ENCODE measurements at regions not wholly inside any gene's neighbourhood (a gene's known extent, or its start where the extent isn't known, plus 50 kb on each side); places are given as distances from the start of the nearest gene placed in this dataset.
"Not testable (repeated sequence)": the region's sequence is repeated elsewhere in the genome, so short reads cannot be mapped to it uniquely, and the experiment has no call there.

DNA sequence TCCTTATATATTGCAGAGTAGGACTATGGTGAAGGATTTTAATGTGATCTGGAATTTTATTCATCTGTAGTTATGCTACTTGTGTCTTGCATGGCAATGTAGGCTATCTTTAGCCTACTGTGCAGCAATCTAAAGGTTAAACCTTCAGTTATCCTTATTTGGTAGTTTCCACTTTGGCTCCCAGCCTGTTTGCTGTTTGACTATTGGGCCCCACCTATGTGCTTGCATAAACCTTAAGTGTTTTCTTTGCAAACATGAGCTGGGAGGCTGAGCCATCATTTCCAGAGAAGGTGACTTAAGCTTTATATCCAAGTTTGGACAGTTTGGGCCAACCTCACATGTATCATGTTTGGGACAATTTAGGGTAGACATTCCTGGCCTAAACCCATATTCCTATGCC is 537.5 kb downstream of the BTBD3 start:
- DNase-seq (ENCODE audit: low read depth in 2 of 2) = no peak

DNA sequence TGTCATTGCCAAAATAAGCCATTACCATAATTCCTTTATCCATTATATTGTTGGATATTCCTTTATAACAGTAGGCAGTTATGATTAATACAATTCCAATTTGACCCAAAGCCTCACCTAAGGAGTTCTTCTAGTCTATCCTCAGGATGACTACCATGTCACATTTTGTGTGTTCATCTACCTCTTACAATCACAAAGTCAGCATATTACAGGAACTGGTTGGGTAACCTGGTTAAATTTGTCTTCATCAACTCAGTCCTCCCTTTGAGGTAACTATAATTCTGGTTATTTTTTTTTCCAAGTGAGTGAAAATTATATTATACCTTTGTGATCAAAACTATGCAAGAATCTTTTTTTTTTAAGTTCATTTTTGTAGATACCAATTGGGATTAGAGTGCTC is 540.5 kb downstream of the BTBD3 start:
- no peak for DNase-seq (ENCODE audit: low read depth in 2 of 2)

DNA sequence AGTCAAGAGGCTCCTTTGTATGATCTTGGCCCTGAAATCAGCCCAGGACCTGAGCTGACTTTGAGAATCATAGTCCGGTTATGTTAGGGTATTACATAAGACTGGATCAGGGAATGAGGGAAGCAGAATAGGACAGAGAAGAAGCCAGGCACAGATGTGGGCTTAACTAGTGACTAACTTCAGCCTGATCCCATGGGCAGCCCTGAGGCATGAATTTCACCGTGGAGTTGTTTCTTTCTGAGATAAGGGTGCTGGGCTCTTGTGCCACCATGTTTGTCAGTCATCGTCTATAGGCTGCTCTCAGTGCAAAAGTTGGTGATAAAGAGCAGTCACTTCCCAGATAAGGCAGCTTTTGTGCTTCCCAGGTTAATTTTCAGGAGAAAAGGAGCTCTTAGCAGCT is 544.7 kb upstream of the SPTLC3 start:
- DNase-seq (ENCODE audit: low read depth in 2 of 2) = no peak

DNA sequence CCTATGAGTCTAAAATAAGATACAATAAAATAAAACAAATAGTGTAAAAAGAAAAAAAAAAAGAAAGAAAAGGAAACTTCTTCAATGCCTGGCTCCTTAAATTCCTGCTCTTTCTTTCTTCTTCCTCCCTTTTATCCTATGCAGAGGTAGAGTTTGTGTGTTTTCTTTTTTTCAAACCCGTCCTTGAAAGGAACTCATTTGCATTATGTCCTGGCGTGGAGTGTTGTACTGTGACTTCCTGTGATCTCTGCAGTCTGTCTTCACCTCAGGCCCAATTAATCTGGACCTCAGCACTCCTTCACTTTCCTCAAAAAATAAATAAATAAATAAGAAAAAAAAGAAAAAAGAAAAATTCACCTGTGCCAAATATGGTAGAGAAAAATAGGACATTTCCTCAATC is 541.9 kb upstream of the SPTLC3 start:
- DNase-seq (ENCODE audit: low read depth in 2 of 2) = no peak

DNA sequence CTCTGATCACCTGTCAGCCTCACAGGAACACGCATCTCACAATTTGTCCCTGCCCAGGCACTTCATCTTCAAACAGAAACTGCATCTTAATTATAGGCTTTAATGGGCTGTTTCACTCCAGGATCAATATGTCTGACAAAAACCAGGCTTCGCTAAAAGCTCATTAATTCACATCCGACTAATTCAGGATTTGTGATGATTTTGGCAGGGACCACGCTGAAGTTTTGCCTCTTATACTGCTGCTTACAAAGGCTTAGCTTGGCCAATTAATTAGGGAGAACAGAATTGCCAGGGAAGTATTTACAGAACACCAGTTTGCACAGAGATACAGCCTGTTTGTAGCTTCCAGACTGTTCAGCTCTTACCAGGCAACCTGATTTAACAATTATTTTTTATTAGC is 541.0 kb upstream of the SPTLC3 start:
- no peak for DNase-seq (ENCODE audit: low read depth in 2 of 2)

DNA sequence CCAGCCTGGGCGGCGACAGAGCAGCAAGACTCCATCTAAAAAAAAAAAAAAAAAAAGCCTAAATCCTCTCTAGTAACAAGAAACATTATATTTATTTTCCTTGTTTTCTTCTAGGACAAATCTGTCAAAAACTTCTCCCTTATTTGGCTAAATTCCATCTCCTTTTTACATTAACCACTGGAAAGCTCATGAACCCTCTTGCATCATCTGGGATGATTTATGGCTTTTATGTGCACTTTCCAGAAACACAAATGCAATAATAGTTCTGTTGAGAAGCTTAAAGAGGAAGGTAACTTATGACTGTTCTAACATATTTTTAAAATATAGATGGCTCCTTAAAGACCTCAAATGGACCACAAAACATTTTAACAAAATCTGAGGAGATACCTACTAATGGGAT is 526.1 kb upstream of the SPTLC3 start:
- DNase-seq (ENCODE audit: low read depth in 2 of 2) = no peak

DNA sequence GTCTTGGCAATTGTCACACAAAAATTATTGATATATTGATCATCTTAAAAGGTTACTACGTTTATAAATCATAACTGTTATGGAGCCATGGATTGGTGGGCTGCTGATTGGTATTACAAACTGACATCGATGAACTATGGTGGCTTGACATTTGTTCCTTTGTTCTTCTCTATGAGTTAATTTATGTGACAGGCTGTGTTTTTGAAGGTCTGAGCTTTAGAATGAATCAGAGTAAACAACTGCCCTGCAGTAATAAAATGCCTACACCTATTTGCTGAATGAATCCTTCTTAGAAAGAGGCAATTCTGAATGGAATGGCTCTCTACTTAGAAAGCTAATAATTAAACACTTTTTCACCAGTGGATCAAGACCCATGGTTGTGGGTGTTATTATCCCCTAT is 506.3 kb upstream of the SPTLC3 start:
- no peak for DNase-seq (ENCODE audit: low read depth in 2 of 2)

GRCh38 chr20:12504779-12505178 is 504.0 kb upstream of the SPTLC3 start:
- DNase-seq (ENCODE audit: low read depth in 2 of 2) = no peak

DNA sequence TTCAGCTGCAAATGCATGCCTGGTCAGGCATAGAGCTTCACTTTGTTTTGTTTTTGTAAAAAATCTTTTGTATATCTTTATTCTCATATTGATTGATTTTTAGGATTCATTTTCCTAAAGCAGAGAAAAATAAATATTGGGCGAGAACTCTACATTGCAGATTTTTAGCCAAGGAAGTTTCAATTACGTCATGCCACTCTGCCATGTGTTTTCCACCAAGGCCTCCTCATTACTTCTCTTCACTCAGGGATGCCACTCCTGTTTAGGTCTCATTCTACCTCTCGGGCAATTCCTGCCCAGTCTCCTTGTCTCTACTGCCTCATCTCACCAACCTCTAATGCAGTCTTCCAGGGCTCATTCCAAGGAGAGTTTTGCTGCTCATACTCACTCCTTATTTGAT is 497.3 kb upstream of the SPTLC3 start:
- no peak for DNase-seq (ENCODE audit: low read depth in 2 of 2)

DNA sequence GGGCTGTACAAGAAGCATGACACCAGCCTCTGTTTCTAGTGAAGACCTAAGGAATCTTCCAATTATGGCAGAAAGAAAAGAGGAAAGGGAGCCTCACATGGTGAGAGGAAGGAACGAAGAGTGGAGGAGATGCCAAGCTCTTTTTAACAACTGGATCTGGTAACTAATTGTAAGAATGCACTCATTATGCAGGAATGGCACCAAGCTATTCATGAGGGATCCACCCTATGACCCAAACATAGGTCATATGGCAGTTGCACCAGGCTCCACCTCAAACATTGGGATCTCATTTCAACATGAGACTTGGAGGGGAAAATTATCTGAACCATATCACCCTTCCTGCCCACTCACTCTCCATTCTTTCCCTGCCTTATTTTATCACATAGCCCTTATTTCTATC is 496.0 kb upstream of the SPTLC3 start:
- no peak for DNase-seq (ENCODE audit: low read depth in 2 of 2)

DNA sequence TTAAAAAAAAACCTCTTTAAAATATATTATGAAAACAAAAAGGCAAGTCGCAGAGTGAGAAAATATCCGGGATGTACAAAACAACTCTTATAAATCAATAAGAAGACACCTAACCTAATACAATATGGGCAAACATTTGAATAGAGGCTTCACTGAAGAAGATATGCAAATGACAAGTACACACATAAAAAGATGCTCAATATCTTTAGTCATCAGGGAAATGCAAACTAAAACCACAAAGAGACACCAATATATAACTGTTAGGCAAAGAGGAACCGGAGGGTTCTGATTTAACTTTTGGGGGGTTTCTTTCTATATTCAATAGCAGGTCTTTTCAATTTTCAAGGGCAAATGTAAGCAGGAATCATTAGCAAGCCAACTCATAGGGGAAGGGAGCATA is 480.7 kb upstream of the SPTLC3 start:
- DNase-seq (ENCODE audit: low read depth in 2 of 2) = no peak

- DNase-seq (ENCODE audit: low read depth in 2 of 2) = no peak
Measured at GRCh38 chr20:12528591-12529041, 480.2 kb upstream of the SPTLC3 start.

- no peak for DNase-seq (ENCODE audit: low read depth in 2 of 2)
Measured at GRCh38 chr20:12531626-12532025, 477.1 kb upstream of the SPTLC3 start.

DNA sequence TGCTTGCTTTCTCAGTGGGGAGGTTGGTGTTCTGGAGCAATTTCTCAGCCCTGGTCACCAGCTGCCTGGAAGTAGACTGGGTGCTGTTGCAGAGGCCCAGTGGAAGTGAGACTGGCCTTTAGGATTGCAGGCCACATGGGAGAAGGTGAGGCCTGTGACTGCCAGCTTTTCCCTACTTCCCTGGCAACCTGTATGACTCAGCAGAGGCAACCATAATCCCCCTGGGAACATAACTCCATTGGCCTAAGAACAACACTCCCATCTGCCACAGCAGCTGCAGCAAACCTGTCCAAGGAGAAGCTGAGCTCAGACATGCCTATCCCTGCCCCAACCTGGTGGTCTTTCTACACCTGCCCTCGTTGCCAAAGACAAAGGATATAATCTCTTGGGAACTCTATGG is 473.5 kb upstream of the SPTLC3 start:
- no peak for DNase-seq (ENCODE audit: low read depth in 2 of 2)

DNA sequence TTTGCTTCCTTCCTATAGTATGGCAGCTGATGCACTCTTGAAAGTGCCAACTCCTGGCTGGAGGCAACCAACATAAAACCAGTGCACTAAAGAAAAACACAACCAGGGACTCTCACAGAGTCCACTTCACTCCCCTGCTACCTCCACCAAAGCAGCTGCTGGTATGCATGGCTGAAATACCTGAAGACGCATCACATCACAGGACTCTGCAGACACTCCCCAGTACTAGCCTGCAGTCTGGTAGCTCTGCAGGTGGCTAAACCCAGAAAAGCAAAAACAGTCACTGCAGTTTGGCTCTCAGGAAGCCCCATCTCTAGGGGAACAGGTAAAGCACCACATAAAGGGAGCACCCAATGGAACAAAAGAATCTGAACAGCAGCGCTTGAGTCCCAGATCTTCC is 473.0 kb upstream of the SPTLC3 start:
- no peak for DNase-seq (ENCODE audit: low read depth in 2 of 2)

DNA sequence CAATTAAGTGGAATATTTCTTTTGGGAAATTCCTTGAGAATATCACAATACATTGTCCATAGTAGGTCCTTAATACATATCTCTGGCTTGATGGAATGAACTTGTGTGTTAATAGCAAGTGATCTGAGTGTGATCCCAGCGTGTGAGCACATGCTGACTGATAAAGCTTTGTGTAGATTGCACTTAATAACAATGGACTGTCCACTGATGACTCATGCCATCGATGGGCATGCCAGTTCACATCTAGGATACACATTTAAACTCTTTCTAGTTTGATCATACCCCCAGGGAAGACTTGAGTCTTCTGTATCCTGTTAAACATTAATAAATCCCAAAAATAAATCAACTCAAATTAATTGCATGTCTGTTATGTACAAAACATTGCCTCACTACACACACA is 454.3 kb upstream of the SPTLC3 start:
- DNase-seq (ENCODE audit: low read depth in 2 of 2) = no peak

DNA sequence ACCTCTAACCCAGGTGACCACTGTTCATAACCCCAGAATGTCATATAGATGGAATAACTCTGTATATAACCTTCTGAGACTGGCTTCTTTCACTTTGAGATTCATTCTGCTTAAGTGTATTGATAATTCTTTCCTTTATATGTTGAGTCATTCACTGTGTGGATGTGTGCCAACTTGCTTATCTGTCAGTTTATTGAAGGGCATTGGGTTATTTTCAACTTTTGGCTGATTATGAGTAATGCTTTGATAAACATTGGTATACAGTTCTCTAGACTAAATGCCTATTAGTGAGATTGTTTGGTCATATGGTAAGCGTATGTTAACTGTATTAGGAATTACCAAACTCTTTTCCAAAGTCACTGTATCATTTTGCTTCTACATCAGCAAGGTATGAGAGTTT is 453.4 kb upstream of the SPTLC3 start:
- DNase-seq (ENCODE audit: low read depth in 2 of 2) = no peak

- not testable (repeated sequence) for DNase-seq (ENCODE audit: low read depth in 2 of 2)
Measured at GRCh38 chr20:12555849-12556248, 452.9 kb upstream of the SPTLC3 start.

GRCh38 chr20:12557224-12557623 is 451.5 kb upstream of the SPTLC3 start:
- no peak for DNase-seq (ENCODE audit: low read depth in 2 of 2)

GRCh38 chr20:12564979-12565378 is 443.8 kb upstream of the SPTLC3 start:
- DNase-seq (ENCODE audit: low read depth in 2 of 2) = no peak

DNA sequence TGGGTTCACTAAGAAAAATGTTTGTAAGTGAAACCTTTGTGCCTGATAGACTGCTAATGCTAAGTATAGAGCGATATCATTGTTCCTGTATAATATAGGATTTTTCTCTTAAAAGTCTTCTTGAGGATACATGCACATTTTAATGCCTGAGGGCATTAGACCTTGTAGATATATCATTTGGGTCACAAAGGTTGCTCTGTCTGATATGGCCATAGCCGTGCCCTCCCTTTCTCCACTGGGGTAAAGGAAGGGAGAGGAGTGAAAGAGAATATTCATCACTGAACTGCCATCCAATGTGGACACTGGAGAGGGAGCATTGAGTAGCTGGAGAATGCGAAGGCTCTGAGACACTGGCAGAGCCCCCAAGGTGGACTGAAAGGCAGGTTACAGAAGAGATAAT is 442.2 kb upstream of the SPTLC3 start:
- no peak for DNase-seq (ENCODE audit: low read depth in 2 of 2)

GRCh38 chr20:12570371-12570770 is 438.4 kb upstream of the SPTLC3 start:
- DNase-seq (ENCODE audit: low read depth in 2 of 2) = no peak

- no peak for DNase-seq (ENCODE audit: low read depth in 2 of 2)
Measured at GRCh38 chr20:12573442-12573841, 435.3 kb upstream of the SPTLC3 start.

- no peak for DNase-seq (ENCODE audit: low read depth in 2 of 2)
Measured at GRCh38 chr20:12575352-12576095, 433.2 kb upstream of the SPTLC3 start.
